ENCODE measurements at regions not wholly inside any gene's neighbourhood (a gene's known extent, or its start where the extent isn't known, plus 50 kb on each side); places are given as distances from the start of the nearest gene placed in this dataset.

GRCh38 chr10:3716093-3716492 lies 68.9 kb downstream of the KLF6 start:
- Histone ChIP-seq H4K20me1 (ENCODE audit: low read length) (no peaks in the 10 kb centered on the region), H3K79me2 (ENCODE audit: low read length) (no peaks in the 10 kb centered on the region), H3K9ac (ENCODE audit: low read length) (no peak overlapping the region), H3K4me2 (ENCODE audit: low read length) (no peak overlapping the region), H2AFZ (ENCODE audit: low read length) (no peak overlapping the region), H3K9me2 (replicated peaks; ENCODE audit: low read length) (no peaks in the 10 kb centered on the region), H3K27me3 (ENCODE audit: low read length) (no peaks in the 10 kb centered on the region), H3K36me3 (ENCODE audit: low read depth, low read length) (no peaks in the 10 kb centered on the region), H3K4me3 (ENCODE audit: low read length) (no peak overlapping the region), H3K4me1 (ENCODE audit: insufficient read depth, low read length) (peaks cover 6% of the 10 kb centered on the region; the same call in 1 of the 2 replicates), H3K9me3 (ENCODE audit: low read length) (no peaks in the 10 kb centered on the region), H3K27ac (ENCODE audit: low read length) (no peak overlapping the region), H3F3A (ENCODE audit: low read length, unreplicated experiment) (no peaks in the 10 kb centered on the region)
- ChIA-PET CTCF (no interaction called here), POLR2A (ENCODE audit: unreplicated experiment) (no interaction called here)
- TF ChIP-seq EZH2 (IDR thresholded peaks at IDR 0.05; ENCODE audit: low read length, unreplicated experiment) = no peak
- TF ChIP-seq CTCF (conservative IDR thresholded peaks at IDR 0.05; ENCODE audit: low read depth, low read length) = no peak
- no peak for TF ChIP-seq EZH2phosphoT487 (IDR thresholded peaks at IDR 0.05; ENCODE audit: borderline replicate concordance, low read length)
- DNase-seq = peak; percentile 35
- intact Hi-C loops (cut with micrococcal nuclease) = no loop called here
- no TSS peak for BruUV-seq (replicated peaks)
- peak; percentile 62 for ATAC-seq

DNA sequence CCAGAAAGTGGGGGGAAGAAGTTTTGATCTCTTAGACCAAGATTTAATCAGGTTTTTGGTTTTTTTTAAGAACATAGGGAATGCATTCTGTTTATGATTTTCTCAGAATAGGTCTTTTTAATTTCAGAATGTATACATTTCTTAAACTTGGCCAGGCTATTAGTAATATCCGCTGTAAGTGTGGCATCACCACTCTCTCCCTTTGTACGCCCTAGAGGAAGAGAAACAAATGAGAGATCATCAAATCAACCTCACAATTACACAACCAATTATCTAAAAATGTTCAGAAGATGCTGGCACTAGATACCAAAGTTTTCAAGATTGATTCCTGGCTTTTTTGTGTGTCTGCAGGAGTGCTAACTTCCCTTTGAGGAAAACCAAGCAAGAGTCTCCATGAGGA lies 70.0 kb downstream of the KLF6 start:
- intact Hi-C loops (cut with micrococcal nuclease) = no loop called here
- H3K9me2 ChIP-seq (replicated peaks; ENCODE audit: low read length) = no peaks in the 10 kb centered on the region
- no peaks in the 10 kb centered on the region for H3K36me3 ChIP-seq (ENCODE audit: low read depth, low read length)
- H3K27ac ChIP-seq (ENCODE audit: low read length) = no peak overlapping the region
- BruUV-seq (replicated peaks) = no TSS peak
- no peak overlapping the region for H3K4me3 ChIP-seq (ENCODE audit: low read length)
- no peak overlapping the region for H3K9ac ChIP-seq (ENCODE audit: low read length)
- ChIA-PET CTCF (no interaction called here), POLR2A (ENCODE audit: unreplicated experiment) (no interaction called here)
- H4K20me1 ChIP-seq (ENCODE audit: low read length) = no peaks in the 10 kb centered on the region
- no peak overlapping the region for H3K4me2 ChIP-seq (ENCODE audit: low read length)
- no peak for DNase-seq
- H2AFZ ChIP-seq (ENCODE audit: low read length) = no peak overlapping the region
- H3K79me2 ChIP-seq (ENCODE audit: low read length) = no peaks in the 10 kb centered on the region
- H3K27me3 ChIP-seq (ENCODE audit: low read length) = no peaks in the 10 kb centered on the region
- H3K4me1 ChIP-seq (ENCODE audit: insufficient read depth, low read length) = peaks cover 6% of the 10 kb centered on the region; the same call in 1 of the 2 replicates
- H3K9me3 ChIP-seq (ENCODE audit: low read length) = no peaks in the 10 kb centered on the region
- no peaks in the 10 kb centered on the region for H3F3A ChIP-seq (ENCODE audit: low read length, unreplicated experiment)
- TF ChIP-seq CTCF (conservative IDR thresholded peaks at IDR 0.05; ENCODE audit: low read depth, low read length) (no peak), EZH2phosphoT487 (IDR thresholded peaks at IDR 0.05; ENCODE audit: borderline replicate concordance, low read length) (no peak), EZH2 (IDR thresholded peaks at IDR 0.05; ENCODE audit: low read length, unreplicated experiment) (no peak)
- no peak for ATAC-seq

- H3K9me2 ChIP-seq (replicated peaks; ENCODE audit: low read length) = no peaks in the 10 kb centered on the region
- H3K9ac ChIP-seq (ENCODE audit: low read length) = no peak overlapping the region
- H3K27ac ChIP-seq (ENCODE audit: low read length) = no peak overlapping the region
- H3K36me3 ChIP-seq (ENCODE audit: low read depth, low read length) = no peaks in the 10 kb centered on the region
- no peaks in the 10 kb centered on the region for H3K79me2 ChIP-seq (ENCODE audit: low read length)
- H3K9me3 ChIP-seq (ENCODE audit: low read length) = no peaks in the 10 kb centered on the region
- no peaks in the 10 kb centered on the region for H3K27me3 ChIP-seq (ENCODE audit: low read length)
- H2AFZ ChIP-seq (ENCODE audit: low read length) = no peak overlapping the region
- H3K4me1 ChIP-seq (ENCODE audit: insufficient read depth, low read length) = peaks cover 6% of the 10 kb centered on the region; the same call in 1 of the 2 replicates
- TF ChIP-seq EZH2 (IDR thresholded peaks at IDR 0.05; ENCODE audit: low read length, unreplicated experiment) (no peak), EZH2phosphoT487 (IDR thresholded peaks at IDR 0.05; ENCODE audit: borderline replicate concordance, low read length) (no peak), CTCF (conservative IDR thresholded peaks at IDR 0.05; ENCODE audit: low read depth, low read length) (no peak)
- no TSS peak for BruUV-seq (replicated peaks)
- no peaks in the 10 kb centered on the region for H4K20me1 ChIP-seq (ENCODE audit: low read length)
- ChIA-PET POLR2A (ENCODE audit: unreplicated experiment) (no interaction called here), CTCF (no interaction called here)
- H3K4me2 ChIP-seq (ENCODE audit: low read length) = no peak overlapping the region
- intact Hi-C loops (cut with micrococcal nuclease) = no loop called here
- no peak for DNase-seq
- no peak for ATAC-seq
- H3F3A ChIP-seq (ENCODE audit: low read length, unreplicated experiment) = no peaks in the 10 kb centered on the region
- no peak overlapping the region for H3K4me3 ChIP-seq (ENCODE audit: low read length)
Observed at GRCh38 chr10:3714531-3714930, 70.5 kb downstream of the KLF6 start.

Data from PC-3 (cell line).